ENCODE measurements at regions not wholly inside any gene's neighbourhood (a gene's known extent, or its start where the extent isn't known, plus 50 kb on each side); places are given as distances from the start of the nearest gene placed in this dataset.

DNA sequence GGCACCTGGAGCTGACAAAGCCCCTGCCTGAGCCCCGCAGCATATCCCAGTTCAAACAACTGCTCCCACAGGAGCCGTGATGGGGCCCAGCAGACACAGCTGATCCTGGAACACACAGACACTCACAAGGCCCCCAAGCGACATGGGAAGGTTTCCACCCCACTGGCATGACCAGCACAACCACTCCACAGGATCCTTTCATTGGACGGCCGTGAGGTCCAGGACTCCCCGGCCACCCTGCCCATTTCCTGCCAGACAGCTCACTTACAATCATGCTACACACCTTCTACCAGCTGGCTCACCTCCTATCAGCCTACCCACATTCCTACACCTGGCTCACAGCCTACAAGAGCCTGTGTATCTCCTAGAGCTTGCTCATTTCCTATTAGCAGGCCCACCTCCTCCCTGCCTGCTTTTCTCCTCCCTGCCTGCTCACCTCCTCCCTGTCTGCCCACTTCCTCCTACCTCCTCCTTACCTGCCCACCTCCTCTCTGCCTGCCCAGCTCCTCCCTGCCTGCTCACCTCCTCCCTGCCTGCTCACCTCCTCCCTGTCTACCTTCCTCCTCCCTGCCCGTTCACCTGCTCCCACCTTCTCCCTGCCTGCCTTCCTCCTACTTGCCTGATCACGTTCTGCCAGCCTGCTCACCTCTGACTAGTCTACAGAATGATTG lies 73.9 kb downstream of the MATN1 start:
- TF ChIP-seq JUND (IDR thresholded peaks at IDR 0.05) (no peak), RAD21 (IDR thresholded peaks at IDR 0.05) (no peak), FOXA1 (IDR thresholded peaks at IDR 0.05) (no peak), EGR1 (IDR thresholded peaks at IDR 0.05; ENCODE audit: low read depth in 2 of 2) (no peak), GABPA (IDR thresholded peaks at IDR 0.05 in 1 of 2, conservative IDR thresholded peaks at IDR 0.05 in 1 of 2) (no peak), SP1 (IDR thresholded peaks at IDR 0.05) (no peak), ZBTB33 (IDR thresholded peaks at IDR 0.05) (no peak)
- TF ChIP-seq, protein P1, sequence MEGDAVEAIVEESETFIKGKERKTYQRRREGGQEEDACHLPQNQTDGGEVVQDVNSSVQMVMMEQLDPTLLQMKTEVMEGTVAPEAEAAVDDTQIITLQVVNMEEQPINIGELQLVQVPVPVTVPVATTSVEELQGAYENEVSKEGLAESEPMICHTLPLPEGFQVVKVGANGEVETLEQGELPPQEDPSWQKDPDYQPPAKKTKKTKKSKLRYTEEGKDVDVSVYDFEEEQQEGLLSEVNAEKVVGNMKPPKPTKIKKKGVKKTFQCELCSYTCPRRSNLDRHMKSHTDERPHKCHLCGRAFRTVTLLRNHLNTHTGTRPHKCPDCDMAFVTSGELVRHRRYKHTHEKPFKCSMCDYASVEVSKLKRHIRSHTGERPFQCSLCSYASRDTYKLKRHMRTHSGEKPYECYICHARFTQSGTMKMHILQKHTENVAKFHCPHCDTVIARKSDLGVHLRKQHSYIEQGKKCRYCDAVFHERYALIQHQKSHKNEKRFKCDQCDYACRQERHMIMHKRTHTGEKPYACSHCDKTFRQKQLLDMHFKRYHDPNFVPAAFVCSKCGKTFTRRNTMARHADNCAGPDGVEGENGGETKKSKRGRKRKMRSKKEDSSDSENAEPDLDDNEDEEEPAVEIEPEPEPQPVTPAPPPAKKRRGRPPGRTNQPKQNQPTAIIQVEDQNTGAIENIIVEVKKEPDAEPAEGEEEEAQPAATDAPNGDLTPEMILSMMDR (IDR thresholded peaks at IDR 0.05; ENCODE audit: low read depth, low read length, missing input control) = no peak
- TF ChIP-seq, protein P2, sequence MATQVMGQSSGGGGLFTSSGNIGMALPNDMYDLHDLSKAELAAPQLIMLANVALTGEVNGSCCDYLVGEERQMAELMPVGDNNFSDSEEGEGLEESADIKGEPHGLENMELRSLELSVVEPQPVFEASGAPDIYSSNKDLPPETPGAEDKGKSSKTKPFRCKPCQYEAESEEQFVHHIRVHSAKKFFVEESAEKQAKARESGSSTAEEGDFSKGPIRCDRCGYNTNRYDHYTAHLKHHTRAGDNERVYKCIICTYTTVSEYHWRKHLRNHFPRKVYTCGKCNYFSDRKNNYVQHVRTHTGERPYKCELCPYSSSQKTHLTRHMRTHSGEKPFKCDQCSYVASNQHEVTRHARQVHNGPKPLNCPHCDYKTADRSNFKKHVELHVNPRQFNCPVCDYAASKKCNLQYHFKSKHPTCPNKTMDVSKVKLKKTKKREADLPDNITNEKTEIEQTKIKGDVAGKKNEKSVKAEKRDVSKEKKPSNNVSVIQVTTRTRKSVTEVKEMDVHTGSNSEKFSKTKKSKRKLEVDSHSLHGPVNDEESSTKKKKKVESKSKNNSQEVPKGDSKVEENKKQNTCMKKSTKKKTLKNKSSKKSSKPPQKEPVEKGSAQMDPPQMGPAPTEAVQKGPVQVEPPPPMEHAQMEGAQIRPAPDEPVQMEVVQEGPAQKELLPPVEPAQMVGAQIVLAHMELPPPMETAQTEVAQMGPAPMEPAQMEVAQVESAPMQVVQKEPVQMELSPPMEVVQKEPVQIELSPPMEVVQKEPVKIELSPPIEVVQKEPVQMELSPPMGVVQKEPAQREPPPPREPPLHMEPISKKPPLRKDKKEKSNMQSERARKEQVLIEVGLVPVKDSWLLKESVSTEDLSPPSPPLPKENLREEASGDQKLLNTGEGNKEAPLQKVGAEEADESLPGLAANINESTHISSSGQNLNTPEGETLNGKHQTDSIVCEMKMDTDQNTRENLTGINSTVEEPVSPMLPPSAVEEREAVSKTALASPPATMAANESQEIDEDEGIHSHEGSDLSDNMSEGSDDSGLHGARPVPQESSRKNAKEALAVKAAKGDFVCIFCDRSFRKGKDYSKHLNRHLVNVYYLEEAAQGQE (IDR thresholded peaks at IDR 0.05) = no peak
